Osteocyte (in vitro differentiated cells): ENCODE measurements at regions not wholly inside any gene's neighbourhood (a gene's known extent, or its start where the extent isn't known, plus 50 kb on each side); places are given as distances from the start of the nearest gene placed in this dataset.

Experiments used
- DNase-seq: peaks from one replicate; pipeline ENCODE4 v3.0.0; 2021; ENCODE audit warnings: mixed read lengths; ENCODE audit not compliant: unreplicated experiment; ENCODE audit errors: extremely low spot score
- H3K27ac Mint-ChIP-seq: one replicate; pipeline ENCODE4 v1.8.0; 2021; ENCODE audit warnings: mild to moderate bottlenecking, mixed read lengths; ENCODE audit not compliant: unreplicated experiment
- H3K27me3 Mint-ChIP-seq: one replicate; pipeline ENCODE4 v1.8.0; 2021; ENCODE audit warnings: mixed read lengths; ENCODE audit not compliant: unreplicated experiment
- H3K36me3 Mint-ChIP-seq: one replicate; pipeline ENCODE4 v1.8.0; 2021; ENCODE audit warnings: mixed read lengths; ENCODE audit not compliant: unreplicated experiment
- H3K4me1 Mint-ChIP-seq: one replicate; pipeline ENCODE4 v1.8.0; 2021; ENCODE audit warnings: mixed read lengths; ENCODE audit not compliant: unreplicated experiment
- H3K4me3 Mint-ChIP-seq: one replicate; pipeline ENCODE4 v1.8.0; 2021; ENCODE audit warnings: mild to moderate bottlenecking, moderate library complexity, mixed read lengths; ENCODE audit not compliant: unreplicated experiment
- H3K9me3 Mint-ChIP-seq: one replicate; pipeline ENCODE4 v1.8.0; 2021; ENCODE audit warnings: mixed read lengths; ENCODE audit not compliant: unreplicated experiment
- CTCF ChIP-seq: fragments of 200-600 bp; sonication (generic); IDR thresholded peaks from 2 replicates; pipeline ENCODE4 v1.5.0; 2021; ENCODE audit warnings: antibody characterized with exemption, mild to moderate bottlenecking, moderate library complexity

DNA sequence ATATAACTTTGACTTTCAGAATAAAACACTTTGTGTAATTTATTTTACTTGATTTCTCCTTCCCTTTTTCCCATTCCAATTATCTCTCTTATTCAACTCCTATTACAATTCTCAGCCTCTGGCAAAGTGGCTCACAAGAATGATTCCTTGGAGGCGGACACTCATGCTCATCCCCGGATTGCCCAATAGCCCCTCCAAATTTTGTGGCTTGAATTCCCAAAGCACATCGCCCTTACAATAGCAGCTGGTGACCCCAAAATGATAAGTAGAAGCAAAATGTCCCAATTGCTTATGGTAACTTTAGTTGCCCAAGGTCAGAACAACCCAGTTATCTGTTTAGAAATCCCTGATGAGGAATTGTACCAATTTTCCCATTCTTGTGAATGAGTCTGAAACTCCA, 1523.5 kb upstream of the PRR20A start:
- peaks cover 9% of the 10 kb centered on the region for H3K9me3 Mint-ChIP-seq
- no peak for DNase-seq
- H3K4me1 Mint-ChIP-seq: no peaks in the 10 kb centered on the region
- no peak for TF ChIP-seq CTCF
- no peak overlapping the region for H3K27ac Mint-ChIP-seq
- no peaks in the 10 kb centered on the region for H3K36me3 Mint-ChIP-seq
- H3K27me3 Mint-ChIP-seq: no peaks in the 10 kb centered on the region
- H3K4me3 Mint-ChIP-seq: no peak overlapping the region

GRCh38 chr13:55627221-55627620, 1513.5 kb upstream of the PRR20A start:
- Mint-ChIP-seq H3K27me3 (no peaks in the 10 kb centered on the region), H3K9me3 (peaks cover 28% of the 10 kb centered on the region), H3K36me3 (no peaks in the 10 kb centered on the region), H3K4me1 (no peaks in the 10 kb centered on the region), H3K4me3 (no peak overlapping the region), H3K27ac (no peak overlapping the region)
- DNase-seq: no peak
- no peak for TF ChIP-seq CTCF

DNA sequence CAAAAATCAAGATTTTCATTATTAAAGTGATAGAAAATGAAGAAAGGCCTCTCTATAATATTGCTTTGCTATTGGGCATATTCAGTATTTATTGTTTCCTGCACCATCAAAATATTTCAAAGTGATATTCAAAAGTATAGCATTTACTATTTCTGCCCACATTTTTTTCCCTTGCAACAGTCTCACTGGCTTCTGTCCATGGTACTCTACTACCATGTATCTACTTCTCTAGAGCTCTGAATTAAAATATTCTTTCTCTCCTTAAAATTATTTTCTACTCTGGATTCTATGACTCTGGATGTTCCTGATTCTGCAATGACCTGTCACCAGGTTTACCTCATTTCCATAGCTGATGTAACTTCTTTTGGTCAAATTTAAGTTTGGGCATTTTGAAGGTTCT, 1508.3 kb upstream of the PRR20A start:
- H3K9me3 Mint-ChIP-seq: peaks cover 33% of the 10 kb centered on the region
- no peak for TF ChIP-seq CTCF
- H3K36me3 Mint-ChIP-seq: no peaks in the 10 kb centered on the region
- DNase-seq: no peak
- H3K27ac Mint-ChIP-seq: no peak overlapping the region
- H3K27me3 Mint-ChIP-seq: no peaks in the 10 kb centered on the region
- H3K4me1 Mint-ChIP-seq: no peaks in the 10 kb centered on the region
- no peak overlapping the region for H3K4me3 Mint-ChIP-seq

DNA sequence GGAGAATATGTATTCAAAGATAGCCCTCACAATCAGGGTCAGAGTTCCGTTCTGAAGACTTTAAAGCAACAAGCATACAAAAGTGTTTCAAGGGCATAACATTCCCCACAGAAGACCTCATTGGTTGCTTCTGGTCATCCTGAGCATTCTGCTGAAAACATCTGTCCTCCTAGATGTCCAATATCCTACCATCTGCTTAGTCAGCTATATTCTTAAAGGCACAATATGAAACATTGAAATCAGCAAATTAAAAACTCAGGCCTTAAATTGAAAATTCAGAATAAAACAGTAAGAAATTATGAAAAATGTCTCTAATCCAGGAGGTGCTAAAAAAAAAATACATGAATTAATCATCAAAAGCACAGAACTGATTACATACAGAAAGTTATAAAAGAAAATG, 1491.2 kb upstream of the PRR20A start:
- Mint-ChIP-seq H3K27me3 (peaks cover 4% of the 10 kb centered on the region), H3K27ac (no peak overlapping the region), H3K9me3 (no peaks in the 10 kb centered on the region), H3K36me3 (no peaks in the 10 kb centered on the region), H3K4me3 (no peak overlapping the region), H3K4me1 (no peaks in the 10 kb centered on the region)
- DNase-seq: no peak
- TF ChIP-seq CTCF: no peak

- Mint-ChIP-seq H3K36me3 (no peaks in the 10 kb centered on the region), H3K27ac (no peak overlapping the region)
Observed at GRCh38 chr13:55652657-55653056, 1488.1 kb upstream of the PRR20A start.

More at GRCh38 chr13:55652657-55653056, 1488.1 kb upstream of the PRR20A start:
- no peaks in the 10 kb centered on the region for H3K4me1 Mint-ChIP-seq
- no peak for TF ChIP-seq CTCF
- no peak for DNase-seq
- peaks cover 13% of the 10 kb centered on the region for H3K9me3 Mint-ChIP-seq
- no peak overlapping the region for H3K4me3 Mint-ChIP-seq
- H3K27me3 Mint-ChIP-seq: peaks cover 7% of the 10 kb centered on the region
